HL-60 (cell line): ENCODE measurements at regions not wholly inside any gene's neighbourhood (a gene's known extent, or its start where the extent isn't known, plus 50 kb on each side); places are given as distances from the start of the nearest gene placed in this dataset.

ENCODE experiments used
- DNase-seq, 2 experiments: peaks; one replicate each; pipeline ENCODE4 v3.0.0-alpha.2; 2010 to 2020; ENCODE audit warnings: low read depth in 1 of 2, low spot score in 1 of 2
- H3K27ac ChIP-seq: fragments of 250-450 bp; sonication (Bioruptor Pico); replicated peaks from 2 replicates; pipeline ENCODE4 v1.5.1; 2020; ENCODE audit warnings: mild to moderate bottlenecking, moderate library complexity
- H3K27me3 ChIP-seq: fragments of 250-450 bp; sonication (Bioruptor Pico); 2 replicates; pipeline ENCODE4 v1.5.1; 2021; ENCODE audit warnings: mild to moderate bottlenecking, moderate library complexity; ENCODE audit not compliant: insufficient read depth, poor library complexity, severe bottlenecking
- H3K4me3 ChIP-seq: replicated peaks from 2 replicates; pipeline ENCODE4 v1.5.1; 2011; ENCODE audit warnings: mild to moderate bottlenecking, control low read depth, low read length; ENCODE audit not compliant: insufficient read depth
- CTCF ChIP-seq: IDR thresholded peaks from one replicate; pipeline ENCODE4 v1.5.1; 2011; ENCODE audit warnings: low read length, control low read depth, inconsistent platforms; ENCODE audit not compliant: insufficient read depth
- GABPA ChIP-seq: IDR thresholded peaks from 2 replicates; pipeline ENCODE4 v1.6.1; 2012; ENCODE audit warnings: low read depth
- POLR2AphosphoS5 ChIP-seq: IDR thresholded peaks from 2 replicates; pipeline ENCODE4 v1.6.1; 2012; ENCODE audit warnings: low read depth
- REST ChIP-seq: IDR thresholded peaks from 2 replicates; pipeline ENCODE4 v1.6.1; 2012; ENCODE audit warnings: low read depth; ENCODE audit not compliant: insufficient replicate concordance
- SPI1 ChIP-seq: IDR thresholded peaks from 2 replicates; pipeline ENCODE4 v1.6.1; 2012; ENCODE audit warnings: low read depth, mild to moderate bottlenecking, borderline replicate concordance

- H3K27ac ChIP-seq, result no peak overlapping the region
- no peak for DNase-seq
- no peaks in the 10 kb centered on the region for H3K27me3 ChIP-seq
- no peak for TF ChIP-seq CTCF
- TF ChIP-seq POLR2AphosphoS5, result no peak
- TF ChIP-seq GABPA, result no peak
- no peak for TF ChIP-seq SPI1
- TF ChIP-seq REST, result no peak
- H3K4me3 ChIP-seq, result no peak overlapping the region
Measured at GRCh38 chr1:187836557-187836956, 1007.8 kb downstream of the PLA2G4A start.

- no peak overlapping the region for H3K27ac ChIP-seq
- H3K4me3 ChIP-seq, result no peak overlapping the region
- TF ChIP-seq GABPA (no peak), CTCF (no peak), REST (no peak), SPI1 (no peak), POLR2AphosphoS5 (no peak)
- no peaks in the 10 kb centered on the region for H3K27me3 ChIP-seq
- no peak for DNase-seq
Measured at GRCh38 chr1:187837787-187838186, 1009.0 kb downstream of the PLA2G4A start.

- no peak overlapping the region for H3K4me3 ChIP-seq
- H3K27me3 ChIP-seq, result no peaks in the 10 kb centered on the region
- DNase-seq, result no peak
- no peak overlapping the region for H3K27ac ChIP-seq
- TF ChIP-seq REST (no peak), CTCF (no peak), POLR2AphosphoS5 (no peak), SPI1 (no peak), GABPA (no peak)
Measured at GRCh38 chr1:187838335-187839293, 1009.9 kb downstream of the PLA2G4A start.
